ENCODE measurements at regions not wholly inside any gene's neighbourhood (a gene's known extent, or its start where the extent isn't known, plus 50 kb on each side); places are given as distances from the start of the nearest gene placed in this dataset.

DNA sequence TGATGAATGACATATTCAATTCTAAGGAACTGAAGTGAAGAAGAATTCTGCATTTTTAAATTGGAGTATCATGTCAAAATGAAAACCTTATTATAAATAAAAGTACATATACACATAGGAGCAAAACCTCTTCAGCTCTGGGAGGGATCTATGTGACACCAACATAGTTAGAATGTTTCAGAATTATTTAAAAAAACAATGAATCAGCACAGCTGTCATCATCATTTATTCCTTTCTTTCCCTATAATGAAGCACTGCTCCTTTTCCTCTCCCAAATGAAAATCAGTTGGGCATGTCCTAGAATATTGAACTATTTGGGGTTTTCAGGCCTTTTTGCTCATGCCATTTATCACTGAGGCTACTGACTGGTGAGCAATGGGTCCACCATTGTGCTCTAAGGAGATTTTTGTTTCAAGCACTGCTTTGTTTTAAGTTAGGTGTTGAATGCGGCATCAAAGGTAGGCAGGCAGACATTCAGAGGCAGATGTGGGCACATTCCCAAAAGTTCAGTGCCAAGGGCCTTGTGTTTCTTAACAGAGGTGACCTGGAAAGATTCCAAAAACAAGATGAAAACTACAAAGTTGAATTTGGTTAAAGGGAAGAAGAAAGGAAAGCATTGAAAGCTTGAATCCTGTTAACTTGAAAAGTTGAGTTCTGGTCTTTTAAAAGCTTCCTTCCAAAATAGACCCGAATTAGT lies 126.4 kb upstream of the ADAMTSL1 start:
- no peak for TF ChIP-seq POLR2A (IDR thresholded peaks at IDR 0.05)
- TF ChIP-seq, protein P1, sequence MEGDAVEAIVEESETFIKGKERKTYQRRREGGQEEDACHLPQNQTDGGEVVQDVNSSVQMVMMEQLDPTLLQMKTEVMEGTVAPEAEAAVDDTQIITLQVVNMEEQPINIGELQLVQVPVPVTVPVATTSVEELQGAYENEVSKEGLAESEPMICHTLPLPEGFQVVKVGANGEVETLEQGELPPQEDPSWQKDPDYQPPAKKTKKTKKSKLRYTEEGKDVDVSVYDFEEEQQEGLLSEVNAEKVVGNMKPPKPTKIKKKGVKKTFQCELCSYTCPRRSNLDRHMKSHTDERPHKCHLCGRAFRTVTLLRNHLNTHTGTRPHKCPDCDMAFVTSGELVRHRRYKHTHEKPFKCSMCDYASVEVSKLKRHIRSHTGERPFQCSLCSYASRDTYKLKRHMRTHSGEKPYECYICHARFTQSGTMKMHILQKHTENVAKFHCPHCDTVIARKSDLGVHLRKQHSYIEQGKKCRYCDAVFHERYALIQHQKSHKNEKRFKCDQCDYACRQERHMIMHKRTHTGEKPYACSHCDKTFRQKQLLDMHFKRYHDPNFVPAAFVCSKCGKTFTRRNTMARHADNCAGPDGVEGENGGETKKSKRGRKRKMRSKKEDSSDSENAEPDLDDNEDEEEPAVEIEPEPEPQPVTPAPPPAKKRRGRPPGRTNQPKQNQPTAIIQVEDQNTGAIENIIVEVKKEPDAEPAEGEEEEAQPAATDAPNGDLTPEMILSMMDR (IDR thresholded peaks at IDR 0.05), result no peak

Data from esophagus squamous epithelium (tissue), 4 donors.